Skin epidermis (tissue), 12 donors: ENCODE measurements at regions not wholly inside any gene's neighbourhood (a gene's known extent, or its start where the extent isn't known, plus 50 kb on each side); places are given as distances from the start of the nearest gene placed in this dataset.

Experiments used
- H3K27ac ChIP-seq, 21 experiments: fragments of 200-600 bp; sonication (generic) in 11 of 21; one replicate each; pipeline ENCODE4 v1.5.0; 2020; ENCODE audit warnings: mild to moderate bottlenecking in 3 of 21, inconsistent platforms in 2 of 21, moderate library complexity in 2 of 21
- H3K4me3 ChIP-seq, 7 experiments: fragments of 200-600 bp; sonication (generic) in 2 of 7; one replicate each; pipeline ENCODE4 v1.5.0; 2020; ENCODE audit warnings: inconsistent platforms in 2 of 7, mild to moderate bottlenecking in 2 of 7, moderate library complexity in 1 of 7

DNA sequence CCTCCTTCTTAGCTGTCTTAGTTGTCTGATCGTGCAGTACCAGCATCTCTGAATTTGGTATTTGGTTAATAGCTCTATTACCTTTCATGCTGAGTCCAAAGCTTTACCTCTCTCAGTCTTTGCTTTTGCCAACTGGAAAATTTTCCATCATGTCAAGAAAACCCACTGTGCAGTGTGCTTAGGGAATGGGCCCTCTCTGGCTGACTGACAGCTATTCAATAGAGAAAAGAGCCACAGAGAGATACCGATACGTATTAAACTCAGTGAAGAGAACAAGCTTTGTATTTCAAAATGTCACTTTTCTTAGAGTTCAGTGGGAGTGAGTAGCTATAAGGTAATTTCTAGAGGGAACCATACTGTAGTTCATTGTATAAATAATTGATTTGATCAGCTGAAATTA is 1507.1 kb downstream of the C4orf33 start:
- no peak overlapping the region for H3K27ac ChIP-seq
- no peak overlapping the region for H3K4me3 ChIP-seq

DNA sequence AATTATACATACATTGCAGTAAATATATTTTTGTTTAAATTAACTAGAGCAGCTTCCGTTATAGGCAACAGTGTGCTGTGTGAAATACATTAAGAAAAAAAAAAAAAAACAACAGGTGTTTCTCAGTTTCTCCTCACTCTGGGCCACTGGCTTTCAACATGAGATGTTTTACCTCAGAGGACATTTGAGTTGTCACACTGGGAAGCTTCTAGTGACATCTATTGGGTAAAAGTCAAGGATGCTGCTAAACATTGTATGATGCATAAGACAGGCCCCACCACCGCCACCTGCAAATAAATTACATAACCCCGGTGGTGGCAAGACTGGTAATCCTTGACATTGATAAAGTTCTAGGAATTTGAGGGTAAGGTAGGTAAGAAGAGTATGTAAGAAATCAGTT is 1512.2 kb downstream of the C4orf33 start:
- no peak overlapping the region for H3K27ac ChIP-seq
- H3K4me3 ChIP-seq, result no peak overlapping the region

DNA sequence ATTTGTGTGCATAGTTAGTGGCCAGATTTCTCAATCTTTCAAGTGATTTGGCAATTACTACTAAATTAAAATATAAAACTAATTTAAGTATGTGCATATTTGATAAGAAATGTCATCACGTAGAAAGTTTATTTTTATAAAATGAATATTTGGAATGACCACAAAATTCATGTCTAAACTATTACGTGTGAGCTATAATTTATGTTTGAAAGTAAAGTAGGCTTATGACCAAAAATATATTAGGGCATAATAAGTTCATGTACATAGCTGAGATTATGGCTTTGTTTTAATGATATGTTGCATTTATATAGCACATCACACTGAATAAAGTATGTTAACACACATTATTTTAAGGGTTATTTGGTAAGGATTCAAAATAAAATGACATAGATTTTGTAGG is 1532.6 kb downstream of the C4orf33 start:
- no peak overlapping the region for H3K4me3 ChIP-seq
- no peak overlapping the region for H3K27ac ChIP-seq

DNA sequence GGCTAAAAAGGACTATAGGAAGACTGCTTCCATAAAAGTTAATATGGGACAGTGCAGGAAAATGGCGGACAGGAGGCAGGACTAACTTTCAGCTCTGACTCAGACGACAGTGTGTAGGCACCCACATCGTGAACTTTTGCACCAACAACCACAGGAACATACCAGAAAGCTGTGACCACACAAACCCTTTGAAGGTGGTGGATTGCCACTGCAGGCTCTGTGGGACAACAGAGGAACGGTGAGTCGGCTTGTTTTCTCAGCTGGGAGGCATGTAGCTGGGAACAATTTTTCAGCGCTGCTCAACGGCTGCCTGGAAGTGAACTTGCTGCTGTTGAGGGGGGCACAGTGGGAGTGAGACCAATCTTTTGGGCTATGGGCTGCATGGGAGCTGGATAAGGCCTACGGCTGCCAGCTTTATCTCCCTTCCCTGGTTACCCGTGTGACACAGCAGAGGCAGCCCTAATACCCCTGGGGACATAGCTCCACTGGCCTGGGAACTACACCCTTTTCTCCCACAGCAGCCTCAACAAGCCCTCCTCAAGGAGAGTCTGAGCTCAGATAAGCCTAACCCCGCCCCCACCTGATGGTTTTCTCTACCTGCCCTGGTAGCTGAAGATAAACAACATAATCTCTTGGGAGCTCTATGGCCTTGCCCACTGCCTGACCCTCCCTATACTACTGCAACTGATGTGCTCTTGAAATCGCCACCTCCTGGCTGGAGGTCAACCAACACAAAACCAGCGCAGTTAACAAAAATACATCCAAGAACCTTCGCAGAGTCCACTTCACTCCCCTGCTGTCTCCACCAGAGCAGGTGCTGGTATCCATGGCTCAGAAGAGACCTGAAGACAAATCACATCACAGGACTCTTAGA is 1537.0 kb downstream of the C4orf33 start:
- no peak overlapping the region for H3K4me3 ChIP-seq

DNA sequence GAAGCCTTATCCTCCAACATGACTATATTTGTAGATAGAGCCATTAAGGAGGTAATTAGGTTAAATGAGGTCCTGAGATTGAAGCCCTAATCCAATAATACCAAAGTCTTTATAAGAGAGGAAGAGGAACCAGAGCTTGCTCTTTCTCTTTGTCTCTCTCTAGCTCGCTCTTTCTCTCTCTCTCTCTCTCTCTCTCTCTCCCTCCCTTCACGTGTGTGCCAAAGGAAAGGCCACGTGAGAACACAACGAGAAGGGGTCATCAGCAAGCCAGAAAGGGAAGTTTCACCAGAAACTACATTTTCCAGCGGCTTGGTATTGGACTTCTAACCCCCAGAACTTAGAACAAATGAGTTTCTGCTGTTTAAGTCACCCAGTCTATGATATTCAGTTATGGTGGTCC is 1540.5 kb downstream of the C4orf33 start:
- Histone ChIP-seq H3K4me3 (no peak overlapping the region), H3K27ac (no peak overlapping the region)

More for the DNA sequence above, 1537.0 kb downstream of the C4orf33 start:
- no peak overlapping the region for H3K27ac ChIP-seq

DNA sequence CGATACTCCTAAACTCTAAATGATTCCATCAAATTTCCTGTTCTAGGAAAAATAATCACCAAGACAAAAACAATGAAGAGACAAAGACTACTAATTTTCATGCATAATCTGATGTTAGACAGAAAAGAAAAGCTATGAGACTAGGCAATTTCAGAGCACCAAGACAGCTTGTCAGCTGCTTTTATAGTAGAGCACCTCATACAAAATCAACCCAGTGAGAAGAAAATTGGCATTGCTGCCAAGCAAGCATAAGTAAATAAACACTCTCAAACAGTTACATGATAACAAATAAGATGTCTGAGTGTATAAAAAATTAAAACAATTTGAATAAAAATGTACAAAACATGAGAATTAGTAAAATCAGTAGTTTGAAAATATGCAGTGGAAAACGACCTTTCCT is 1544.6 kb downstream of the C4orf33 start:
- no peak overlapping the region for H3K4me3 ChIP-seq
- H3K27ac ChIP-seq, result no peak overlapping the region

DNA sequence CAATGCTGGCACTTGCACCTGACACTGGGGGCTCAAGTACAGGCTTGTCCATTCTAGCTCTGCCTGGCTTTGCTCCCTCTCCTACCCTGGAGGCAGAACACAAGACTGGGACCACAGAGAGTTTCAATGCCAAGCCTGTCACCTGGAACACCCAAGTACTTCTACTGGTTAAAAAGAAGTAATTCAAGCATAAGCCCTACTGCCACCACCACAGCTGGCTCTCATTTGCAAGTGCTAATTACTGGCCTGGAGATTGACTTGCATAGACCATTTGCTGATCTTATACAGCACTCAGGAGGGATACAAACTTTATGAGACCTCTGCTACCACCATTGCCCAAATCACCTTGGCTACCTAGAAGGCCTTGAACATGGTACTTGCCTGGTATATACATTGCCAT is 1550.9 kb downstream of the C4orf33 start:
- no peak overlapping the region for H3K4me3 ChIP-seq

DNA sequence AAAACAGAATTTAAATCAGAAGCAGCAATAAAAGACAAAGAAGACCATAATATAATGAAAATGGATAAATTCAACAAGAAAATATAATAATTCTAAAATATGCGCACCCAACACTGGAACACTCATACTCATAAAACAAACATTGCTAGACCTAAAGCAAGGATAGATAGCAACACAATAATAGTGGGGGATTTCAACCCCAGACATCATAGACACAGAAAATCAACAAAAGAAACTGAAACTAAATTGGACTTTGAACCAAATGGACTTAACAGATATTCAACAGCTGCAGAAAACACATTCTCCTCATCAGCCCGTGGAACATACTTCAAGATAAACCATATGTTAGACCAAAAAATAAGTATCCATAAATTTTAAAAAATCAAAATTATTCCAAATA is 1552.6 kb downstream of the C4orf33 start:
- H3K4me3 ChIP-seq, result no peak overlapping the region
- H3K27ac ChIP-seq, result no peak overlapping the region

More for the DNA sequence above, 1550.9 kb downstream of the C4orf33 start:
- no peak overlapping the region for H3K27ac ChIP-seq

DNA sequence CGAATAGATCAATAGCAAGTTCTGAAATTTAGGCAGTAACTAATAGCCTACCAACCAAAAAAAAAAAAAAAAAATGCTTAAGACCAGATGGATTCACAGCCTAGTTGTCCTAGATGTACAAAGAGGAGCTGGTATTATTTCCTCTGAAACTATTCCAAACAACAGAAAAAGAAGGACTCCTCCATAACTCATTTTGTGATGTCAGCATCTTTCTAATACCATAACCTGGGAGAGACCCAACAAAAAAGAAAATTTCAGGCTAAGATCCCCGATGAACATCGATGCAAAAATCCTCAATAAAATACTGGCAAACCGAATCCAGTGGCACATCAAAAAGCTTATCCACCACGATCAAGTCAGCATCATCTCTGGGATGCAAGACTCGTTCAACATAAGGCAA is 1557.9 kb downstream of the C4orf33 start:
- Histone ChIP-seq H3K4me3 (no peak overlapping the region), H3K27ac (no peak overlapping the region)

DNA sequence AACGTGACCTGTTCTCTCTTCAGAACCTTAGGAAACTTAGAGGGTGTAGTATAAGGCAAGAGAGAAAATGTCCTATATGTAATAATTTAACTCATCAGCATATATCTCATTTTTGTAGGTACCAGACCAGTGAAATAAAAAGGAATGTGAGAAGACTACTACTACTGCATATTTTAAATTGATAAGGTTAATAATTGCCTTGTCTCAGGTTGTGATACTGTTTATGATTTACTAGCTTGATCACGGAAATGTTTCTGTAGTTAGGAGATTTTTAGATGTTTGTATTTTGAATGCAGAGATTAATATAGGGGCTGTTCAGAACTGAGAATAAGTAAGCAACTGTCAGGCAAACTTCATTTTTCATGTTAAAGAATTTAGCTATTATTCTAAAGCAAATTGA is 1563.4 kb downstream of the C4orf33 start:
- H3K27ac ChIP-seq, result no peak overlapping the region
- H3K4me3 ChIP-seq, result no peak overlapping the region

DNA sequence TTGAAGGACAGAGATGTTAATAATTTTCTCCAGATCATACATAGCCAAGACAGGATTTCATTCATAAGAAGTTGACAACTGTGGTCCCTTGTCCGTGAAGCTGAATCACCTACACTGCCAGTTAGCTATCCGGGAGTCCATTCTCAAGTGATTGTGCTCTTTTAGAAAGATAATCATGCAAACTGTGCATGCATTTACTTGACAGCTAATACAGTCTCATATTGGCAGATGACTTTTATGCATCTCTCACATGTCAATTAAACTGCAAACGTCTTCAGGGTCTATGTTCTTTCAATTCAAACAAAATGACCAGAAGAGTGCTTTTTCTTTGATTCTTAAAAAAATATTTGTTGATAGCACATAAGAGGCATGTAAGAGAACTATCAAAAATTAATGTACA is 1572.9 kb downstream of the C4orf33 start:
- Histone ChIP-seq H3K4me3 (no peak overlapping the region), H3K27ac (no peak overlapping the region)

DNA sequence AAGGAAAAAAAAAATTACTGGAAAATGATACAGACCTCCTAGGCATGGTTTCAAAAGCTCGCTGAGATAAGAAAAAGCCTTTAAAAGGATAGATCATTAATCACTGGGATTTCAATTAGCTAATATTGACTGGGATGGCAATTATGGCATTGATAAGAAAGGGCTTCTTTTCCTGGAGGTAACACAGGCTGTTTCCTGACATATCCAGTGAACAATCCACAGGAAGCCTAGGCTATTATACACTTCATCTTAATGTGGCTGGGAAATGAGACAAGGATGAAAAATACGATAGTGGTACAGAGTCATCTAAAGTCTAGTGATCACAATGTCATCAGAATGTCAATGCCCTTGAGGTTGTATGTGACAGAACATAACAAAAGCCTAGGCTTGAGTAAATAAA is 1579.3 kb downstream of the C4orf33 start:
- no peak overlapping the region for H3K27ac ChIP-seq

DNA sequence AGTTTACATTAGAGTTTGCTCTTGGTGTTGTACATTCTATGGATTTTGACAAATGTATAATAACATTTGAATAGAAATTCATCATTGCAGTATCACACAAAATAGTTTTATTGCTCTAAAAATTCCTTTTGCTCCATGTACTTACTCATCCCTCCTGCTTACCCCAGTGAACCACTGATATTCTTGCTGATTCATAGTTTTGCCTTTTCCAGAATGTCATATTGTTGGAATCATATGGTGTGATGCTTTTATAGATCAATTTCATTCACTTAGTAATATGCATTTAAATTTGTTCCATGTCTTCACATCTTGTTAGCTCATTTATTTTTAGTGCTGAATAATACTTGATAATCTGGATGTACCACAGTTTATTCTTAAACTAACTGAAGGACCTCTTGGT is 1593.2 kb downstream of the C4orf33 start:
- H3K4me3 ChIP-seq, result no peak overlapping the region
- H3K27ac ChIP-seq, result no peak overlapping the region

More for the DNA sequence above, 1579.3 kb downstream of the C4orf33 start:
- no peak overlapping the region for H3K4me3 ChIP-seq

DNA sequence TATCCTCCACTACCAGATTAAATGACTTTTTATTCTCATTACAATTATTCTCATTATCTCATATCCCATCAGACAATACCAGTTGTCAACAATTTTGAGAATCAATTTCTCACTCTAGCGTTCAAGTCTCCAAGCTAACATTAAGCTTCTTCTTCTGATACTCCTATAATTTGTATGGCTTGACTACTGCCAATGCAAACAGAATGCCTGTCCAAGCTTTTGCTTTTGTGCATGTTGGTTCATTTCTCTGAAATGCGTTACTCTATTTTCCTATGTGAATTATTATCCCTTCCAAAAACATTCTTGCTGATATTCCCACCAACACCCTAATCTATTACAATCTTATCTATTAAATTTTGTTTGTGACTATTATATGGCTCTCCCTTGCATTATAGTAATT is 1602.3 kb downstream of the C4orf33 start:
- Histone ChIP-seq H3K4me3 (no peak overlapping the region), H3K27ac (no peak overlapping the region)

DNA sequence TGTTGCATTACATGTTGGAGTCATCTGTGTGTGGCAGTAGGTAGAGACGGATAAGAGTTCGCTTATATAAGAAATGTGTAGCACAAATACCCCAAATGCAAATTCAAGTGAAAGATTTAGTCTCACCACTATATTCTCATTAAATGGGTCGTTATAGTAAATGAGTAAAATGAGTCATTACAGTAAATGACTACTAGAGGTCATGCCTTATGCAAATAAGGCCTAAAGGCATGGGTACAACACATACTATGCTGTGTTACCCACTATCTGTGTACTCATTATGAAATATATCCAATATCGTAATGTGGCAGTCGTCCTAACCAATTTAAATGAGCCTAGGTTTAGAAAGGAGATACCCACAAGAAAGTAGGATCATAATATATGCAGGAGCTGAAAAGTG is 1603.1 kb downstream of the C4orf33 start:
- Histone ChIP-seq H3K4me3 (no peak overlapping the region), H3K27ac (no peak overlapping the region)

DNA sequence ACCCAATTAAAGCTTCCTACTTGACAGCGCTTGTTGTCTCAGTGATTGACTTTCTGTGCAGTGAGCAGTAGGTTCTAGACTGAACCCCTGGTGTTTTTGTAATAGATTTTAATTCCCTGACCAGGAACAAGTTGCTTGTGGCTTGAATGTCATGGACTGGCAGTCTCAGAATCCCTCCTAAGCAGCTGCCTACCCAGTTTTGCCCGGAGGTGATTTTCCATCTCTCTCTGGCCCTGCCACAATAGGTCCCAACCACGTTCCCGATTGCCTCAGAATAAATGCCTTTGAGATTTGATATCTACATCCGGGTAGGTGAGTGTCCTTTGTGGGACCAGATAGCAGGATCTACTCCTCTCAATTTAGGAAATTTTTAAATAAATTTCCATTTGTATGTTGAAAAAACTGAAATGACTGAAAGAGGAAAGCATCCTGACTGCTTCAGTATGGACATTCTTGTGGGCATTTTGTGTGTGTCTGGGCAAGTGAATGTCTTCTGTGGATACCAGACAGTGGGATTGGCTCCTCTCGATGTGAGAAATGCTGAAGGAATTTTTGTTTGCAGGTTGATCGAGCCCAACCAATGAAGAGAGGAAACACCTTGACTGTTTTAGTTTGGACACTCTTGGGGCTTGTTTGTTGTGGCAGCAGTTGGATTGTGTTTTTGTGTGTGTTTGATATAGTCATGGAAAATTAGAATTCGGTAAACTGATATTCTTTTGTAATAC is 1607.4 kb downstream of the C4orf33 start:
- H3K4me3 ChIP-seq, result no peak overlapping the region
- H3K27ac ChIP-seq, result no peak overlapping the region

DNA sequence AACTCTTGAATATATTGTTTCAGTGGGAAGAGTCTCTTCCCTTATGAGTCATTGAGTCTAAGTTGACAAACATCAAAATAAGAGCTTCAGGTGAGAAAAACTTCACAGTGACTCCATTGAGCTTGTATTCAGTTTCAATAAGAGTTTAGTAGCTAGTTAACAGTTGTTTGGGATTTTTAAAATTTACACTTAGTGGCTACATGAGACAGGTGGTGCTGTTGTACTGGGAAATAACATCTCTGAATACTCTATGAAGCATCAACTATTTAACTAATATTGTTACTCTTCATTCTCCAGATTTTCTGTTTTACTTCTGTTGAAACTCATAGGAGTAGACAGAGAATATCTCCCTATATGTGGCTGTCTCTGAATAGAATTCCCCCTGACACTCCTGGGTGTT is 1609.1 kb downstream of the C4orf33 start:
- no peak overlapping the region for H3K27ac ChIP-seq
- no peak overlapping the region for H3K4me3 ChIP-seq

DNA sequence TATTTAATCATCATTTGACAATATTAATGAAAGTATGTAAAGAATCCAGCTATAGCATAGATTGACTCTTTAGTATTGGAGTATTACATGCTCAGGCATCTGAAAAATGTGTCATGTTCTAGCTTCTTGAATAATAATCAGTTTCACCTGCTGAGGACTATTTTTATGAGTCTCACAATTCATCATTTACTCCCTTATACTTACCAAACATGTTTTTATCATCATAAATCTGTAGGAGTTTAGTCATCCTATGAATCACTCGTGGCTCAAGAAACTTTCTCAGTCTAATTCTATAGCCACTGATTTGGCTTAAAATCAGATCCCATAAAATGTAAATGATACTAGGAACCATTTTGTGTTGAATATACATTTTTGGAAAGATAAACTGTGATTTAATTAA is 1616.1 kb downstream of the C4orf33 start:
- Histone ChIP-seq H3K27ac (no peak overlapping the region), H3K4me3 (no peak overlapping the region)

DNA sequence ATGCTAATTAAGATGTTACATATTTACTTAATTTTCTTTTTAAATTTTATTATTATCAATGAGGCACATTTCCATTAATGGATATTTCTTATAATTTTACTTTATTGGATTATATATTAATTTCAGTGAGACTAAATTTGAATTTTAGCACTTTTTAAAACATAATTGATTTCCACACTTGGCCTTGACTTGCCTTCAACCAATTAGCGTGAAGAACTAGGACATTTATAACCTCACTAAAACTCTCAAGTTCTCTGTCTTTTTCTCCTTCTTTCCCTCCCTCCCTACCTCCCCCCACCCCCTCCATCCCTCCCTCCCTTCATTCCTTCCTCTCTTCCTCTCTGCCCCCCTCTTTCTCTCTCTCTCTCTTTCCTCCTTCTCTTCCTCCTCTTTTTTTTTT is 1618.1 kb downstream of the C4orf33 start:
- no peak overlapping the region for H3K4me3 ChIP-seq
- H3K27ac ChIP-seq, result no peak overlapping the region

DNA sequence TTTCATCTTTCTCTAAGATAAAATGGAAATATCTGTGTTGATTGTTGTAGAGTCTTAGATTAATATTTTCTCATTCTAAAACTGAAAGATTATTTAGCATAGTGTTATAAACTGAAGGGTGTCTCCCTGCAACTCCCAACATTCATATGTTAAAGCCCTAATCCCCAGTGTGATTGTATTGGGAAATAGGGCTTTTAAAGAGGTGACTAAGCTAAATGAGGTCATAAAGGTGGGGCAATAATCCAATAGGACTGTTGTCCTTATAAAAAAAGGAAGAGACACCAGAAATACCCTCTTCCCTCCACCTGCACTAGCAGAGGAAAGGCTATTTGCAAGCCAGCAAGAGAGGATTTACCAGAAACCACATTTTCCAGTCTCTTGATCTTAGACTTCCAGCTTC is 1626.4 kb downstream of the C4orf33 start:
- H3K27ac ChIP-seq, result no peak overlapping the region

DNA sequence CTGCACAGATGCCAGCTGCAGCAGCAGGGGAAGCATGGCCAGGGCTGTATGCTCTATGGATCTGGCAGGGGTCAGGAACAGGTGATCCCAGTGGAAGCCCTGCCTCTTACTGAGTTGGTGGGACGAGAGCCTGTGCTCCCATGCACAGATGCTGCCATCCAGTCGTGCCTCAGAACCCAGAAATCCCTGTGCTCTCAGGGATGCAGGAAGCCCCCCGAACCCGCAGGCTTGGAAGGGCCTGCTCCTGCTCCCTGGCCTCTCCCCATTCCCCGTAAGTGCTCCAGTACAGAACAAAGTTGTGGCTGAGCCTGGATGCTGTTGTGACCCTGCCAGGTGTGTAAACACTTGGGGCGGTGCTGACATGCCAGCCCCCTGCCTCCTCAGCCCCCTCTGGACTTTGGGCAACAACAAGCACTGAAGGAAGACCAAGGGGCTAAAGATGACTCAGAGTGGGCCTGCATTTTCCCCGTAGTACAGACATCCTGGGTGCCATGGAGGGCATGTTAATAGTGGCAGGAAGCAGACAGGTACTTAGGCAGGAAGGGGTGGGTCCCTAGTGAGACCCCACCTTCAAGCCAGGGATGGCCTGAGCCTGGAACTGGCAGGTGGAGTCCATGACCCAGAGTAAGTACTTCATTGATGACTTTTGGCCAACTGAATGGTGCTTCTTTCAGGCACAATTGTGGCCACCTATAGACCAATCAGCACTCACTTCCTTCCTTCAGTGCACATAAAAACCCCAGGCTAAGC is 1640.7 kb downstream of the C4orf33 start:
- no peak overlapping the region for H3K27ac ChIP-seq
- H3K4me3 ChIP-seq, result no peak overlapping the region

More for the DNA sequence above, 1626.4 kb downstream of the C4orf33 start:
- H3K4me3 ChIP-seq, result no peak overlapping the region
